ENCODE measurements at regions not wholly inside any gene's neighbourhood (a gene's known extent, or its start where the extent isn't known, plus 50 kb on each side); places are given as distances from the start of the nearest gene placed in this dataset.
"Not testable (repeated sequence)": the region's sequence is repeated elsewhere in the genome, so short reads cannot be mapped to it uniquely, and the experiment has no call there.

GRCh38 chr5:106691701-106692100, 979.0 kb downstream of the EFNA5 start:
- peak; percentile 5 for DNase-seq (ENCODE audit: low spot score)

- DNase-seq (ENCODE audit: low spot score): no peak
These were observed 980.2 kb downstream of the EFNA5 start for GRCh38 chr5:106690585-106690984.

GRCh38 chr5:106680330-106680729, 990.4 kb downstream of the EFNA5 start:
- DNase-seq (ENCODE audit: low spot score): no peak

DNA sequence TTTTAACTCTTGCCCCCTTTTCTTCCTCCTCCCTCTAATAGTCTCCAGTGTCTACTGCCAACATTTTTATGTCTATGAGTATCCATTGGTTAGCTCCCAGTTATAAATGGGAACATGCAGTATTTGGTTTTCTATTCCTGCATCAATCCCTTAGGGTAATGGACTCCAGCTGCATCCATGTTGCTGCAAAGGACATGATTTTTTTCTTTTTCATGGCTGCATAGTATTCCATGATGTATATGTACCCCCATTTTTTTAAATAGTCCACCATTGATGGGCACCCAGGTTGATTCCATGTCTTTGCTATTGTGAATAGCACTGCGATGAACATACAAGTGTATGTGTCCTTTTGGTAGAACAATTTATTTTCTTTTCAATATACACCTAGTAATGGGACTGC, 993.7 kb downstream of the EFNA5 start:
- DNase-seq (ENCODE audit: low spot score): no peak

- no peak for DNase-seq (ENCODE audit: low spot score)
These were observed 995.0 kb downstream of the EFNA5 start for GRCh38 chr5:106675687-106676086.

- DNase-seq (ENCODE audit: low spot score): no peak
These were observed 996.8 kb downstream of the EFNA5 start for GRCh38 chr5:106673941-106674340.

- DNase-seq (ENCODE audit: low spot score): no peak
These were observed 1008.9 kb downstream of the EFNA5 start for GRCh38 chr5:106661866-106662265.

DNA sequence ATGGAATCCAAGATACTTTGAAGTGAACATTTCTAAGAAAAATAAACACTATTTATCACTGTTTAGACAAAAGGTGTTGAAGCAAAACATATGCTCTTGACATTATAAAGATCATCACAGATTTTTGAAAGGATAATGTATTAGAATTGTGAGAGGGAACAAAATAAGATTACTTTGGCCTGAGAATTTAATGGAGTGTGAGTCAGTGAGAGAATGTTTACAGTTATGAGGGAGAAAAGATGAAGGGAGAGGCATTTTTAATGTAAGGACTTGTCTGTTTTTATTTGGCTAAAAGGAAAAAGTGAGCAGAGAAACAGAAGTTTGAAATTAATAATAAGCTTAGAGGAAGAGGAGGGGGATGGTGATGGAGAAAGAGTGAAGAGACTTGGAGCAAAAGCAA, 1010.1 kb downstream of the EFNA5 start:
- DNase-seq (ENCODE audit: low spot score): no peak

- DNase-seq (ENCODE audit: low spot score): no peak
These were observed 1012.6 kb downstream of the EFNA5 start for GRCh38 chr5:106658150-106658549.

GRCh38 chr5:106656821-106657220, 1013.9 kb downstream of the EFNA5 start:
- DNase-seq (ENCODE audit: low spot score): no peak

DNA sequence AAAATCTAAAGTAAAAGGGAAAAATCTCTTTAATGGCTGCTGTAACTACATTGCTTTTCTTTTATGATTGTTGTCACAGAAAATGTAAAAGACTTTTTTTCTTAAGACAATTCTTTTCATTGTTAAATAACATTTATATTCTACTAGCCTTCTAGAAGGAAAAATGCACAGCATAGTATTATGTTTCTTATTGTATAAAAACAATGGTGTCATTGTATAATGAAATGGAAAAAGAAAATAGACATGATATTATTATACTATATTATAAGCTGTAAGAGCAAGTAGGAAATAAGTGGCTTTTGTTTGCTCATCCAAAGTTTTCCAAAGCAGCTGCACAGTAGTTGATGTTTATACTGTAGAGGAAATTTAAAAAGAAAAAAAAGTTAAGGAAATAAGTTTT, 1021.7 kb downstream of the EFNA5 start:
- no peak for DNase-seq (ENCODE audit: low spot score)

DNA sequence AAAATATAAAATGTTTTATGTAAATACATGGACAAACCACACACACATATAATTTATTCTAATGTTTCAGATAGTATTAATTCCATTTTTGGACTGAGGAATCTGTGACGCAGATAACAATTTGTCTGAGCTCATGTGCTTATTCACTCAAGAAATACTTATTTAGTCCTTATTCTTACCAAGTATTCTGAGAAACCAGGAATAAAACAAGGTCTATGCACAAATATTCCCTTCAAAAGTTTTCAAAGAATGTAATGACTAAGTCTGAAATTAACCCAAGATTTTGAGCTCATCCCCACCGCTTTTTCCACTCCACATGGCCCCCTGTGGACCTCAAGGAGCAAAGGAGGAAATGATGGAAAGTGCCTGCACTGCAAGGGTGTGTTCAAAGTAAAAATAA, 1022.3 kb downstream of the EFNA5 start:
- DNase-seq (ENCODE audit: low spot score): no peak

DNA sequence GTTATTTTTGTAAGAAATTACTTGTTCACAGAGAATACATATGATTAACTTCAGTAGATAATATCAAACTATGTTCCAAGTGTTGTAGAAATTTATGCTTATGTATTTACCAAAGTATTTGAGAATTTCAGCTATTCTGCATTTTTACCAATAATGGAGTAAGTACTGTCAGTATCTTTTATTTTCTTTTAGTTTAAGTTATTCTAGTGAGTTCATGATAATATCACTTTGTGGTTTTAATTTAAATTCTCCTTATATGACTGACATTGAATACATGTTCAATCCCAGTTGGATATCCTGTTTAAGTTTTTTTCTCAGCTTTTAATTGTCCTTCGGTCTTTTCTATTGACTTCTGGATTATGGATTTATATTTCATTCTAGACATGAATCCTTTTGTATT, 1024.6 kb downstream of the EFNA5 start:
- no peak for DNase-seq (ENCODE audit: low spot score)

- no peak for DNase-seq (ENCODE audit: low spot score)
These were observed 1030.2 kb downstream of the EFNA5 start for GRCh38 chr5:106640511-106640910.

- no peak for DNase-seq (ENCODE audit: low spot score)
These were observed 1031.2 kb downstream of the EFNA5 start for GRCh38 chr5:106639488-106639887.

- no peak for DNase-seq (ENCODE audit: low spot score)
These were observed 1033.5 kb downstream of the EFNA5 start for GRCh38 chr5:106637275-106637674.

DNA sequence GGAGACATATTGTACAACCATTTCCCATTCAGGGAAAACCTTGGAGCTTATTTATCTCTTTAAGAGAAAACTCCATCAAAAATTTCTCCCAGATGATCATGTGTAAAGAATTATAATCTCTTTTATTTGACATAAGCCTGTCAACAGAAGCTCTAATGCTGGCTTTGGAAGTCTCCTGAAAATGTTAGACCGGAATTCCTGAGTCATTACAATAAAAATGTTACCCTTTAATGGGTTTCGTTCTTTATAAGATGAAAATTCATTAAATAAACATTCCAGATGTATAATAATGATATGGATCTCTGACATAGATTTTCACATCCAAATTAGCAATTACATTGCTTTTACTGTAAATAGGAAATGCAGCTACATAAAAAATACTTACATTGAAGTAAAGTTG, 1036.4 kb downstream of the EFNA5 start:
- no peak for DNase-seq (ENCODE audit: low spot score)

DNA sequence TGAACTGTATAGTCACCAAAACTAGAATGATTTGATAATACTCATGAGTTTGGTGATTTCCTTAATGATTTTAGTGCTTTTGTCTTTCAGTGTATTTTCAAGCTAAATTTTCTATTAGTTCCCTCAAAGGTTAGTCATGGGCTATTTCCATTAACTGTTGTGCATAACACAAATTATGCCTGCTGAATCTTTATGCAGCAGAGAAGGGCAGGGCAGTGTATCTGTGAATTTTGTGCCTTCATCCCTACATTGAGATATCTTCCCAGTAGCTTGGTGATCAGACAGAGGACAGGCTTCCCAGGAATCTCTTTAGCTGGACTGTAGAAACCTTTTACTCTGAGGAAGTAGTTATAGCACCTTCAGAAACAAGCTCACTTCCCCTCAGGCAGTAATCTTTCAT, 1036.9 kb downstream of the EFNA5 start:
- DNase-seq (ENCODE audit: low spot score): no peak

GRCh38 chr5:106628456-106628855, 1042.3 kb downstream of the EFNA5 start:
- not testable (repeated sequence) for DNase-seq (ENCODE audit: low spot score)

DNA sequence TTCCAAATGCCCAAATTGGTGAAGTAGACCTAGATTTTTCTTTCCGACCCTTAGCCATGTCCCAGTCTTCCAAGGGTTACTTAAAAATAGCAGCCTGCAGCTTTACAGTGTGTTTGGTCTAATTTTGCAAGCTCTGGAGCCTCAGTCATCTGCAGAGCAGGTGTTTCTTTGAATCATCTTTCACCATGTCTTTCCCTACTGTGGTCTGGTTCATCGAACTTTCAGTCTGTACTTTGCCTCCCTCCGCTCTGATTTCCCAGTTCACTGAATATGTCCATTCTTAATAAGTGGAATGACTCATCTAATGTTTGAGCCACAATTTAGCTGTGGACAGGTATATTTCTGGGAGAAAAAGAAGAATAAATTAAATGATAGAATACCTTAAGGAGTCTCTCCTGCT, 1060.7 kb downstream of the EFNA5 start:
- DNase-seq (ENCODE audit: low spot score): no peak

DNA sequence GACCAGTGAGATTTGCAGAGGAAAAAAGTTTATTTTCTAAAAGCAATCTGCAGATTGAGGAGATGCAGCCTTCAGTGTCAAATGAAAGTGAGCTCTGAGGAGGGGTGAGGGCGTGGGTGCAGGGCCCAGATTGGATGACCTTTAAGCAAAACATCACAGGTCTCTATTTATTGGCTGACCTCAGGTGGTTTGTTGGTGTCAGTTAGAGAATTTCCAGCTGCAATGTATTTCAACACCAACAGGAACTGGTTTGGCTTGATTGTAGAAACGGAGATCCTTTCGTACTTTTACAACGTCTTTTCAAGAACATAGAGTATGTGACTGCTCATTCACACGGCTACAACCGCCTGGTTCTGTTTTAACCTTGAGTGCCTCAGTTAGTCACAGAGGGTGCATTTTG, 1069.1 kb downstream of the EFNA5 start:
- DNase-seq (ENCODE audit: low spot score): no peak

DNA sequence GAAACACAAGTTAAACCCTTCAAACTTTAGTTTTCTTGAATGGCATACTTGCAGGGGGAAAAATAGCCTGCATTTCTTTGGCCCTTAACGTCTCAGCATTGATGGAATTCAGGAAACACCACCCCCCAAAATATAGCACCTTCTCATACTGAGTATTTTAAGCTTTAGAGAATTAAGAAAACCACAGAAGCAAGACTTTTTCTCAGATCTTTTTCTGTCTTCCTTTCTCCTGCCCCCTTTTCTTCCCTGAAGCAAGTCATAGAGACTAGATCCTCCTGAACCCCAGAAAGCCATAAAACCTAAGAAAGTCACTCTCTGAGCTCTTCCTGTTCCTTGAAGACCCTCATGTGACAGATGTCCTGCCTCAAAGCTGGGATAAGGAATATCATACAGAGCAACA, 1069.9 kb downstream of the EFNA5 start:
- no peak for DNase-seq (ENCODE audit: low spot score)

GRCh38 chr5:106595864-106596263, 1074.9 kb downstream of the EFNA5 start:
- no peak for DNase-seq (ENCODE audit: low spot score)

DNA sequence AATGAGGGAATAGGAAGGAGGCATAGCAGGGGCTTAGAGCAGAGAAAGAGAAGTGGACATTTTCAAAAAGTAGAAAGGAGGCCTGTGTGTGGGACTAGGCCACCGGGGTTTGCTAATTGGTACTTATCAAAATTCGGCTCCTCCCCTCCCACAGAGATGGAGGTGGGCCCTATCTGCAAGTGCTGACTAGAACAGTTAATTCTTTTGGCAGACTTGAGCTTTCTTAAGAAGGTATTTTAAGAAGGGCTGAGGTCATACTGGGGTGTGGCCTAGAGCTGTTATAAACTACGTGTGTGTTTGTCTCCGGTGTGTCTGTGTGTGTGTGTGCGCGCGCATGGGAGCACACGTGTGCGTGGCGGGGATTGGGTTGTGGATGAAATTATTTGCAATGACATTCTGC, 1086.5 kb downstream of the EFNA5 start:
- DNase-seq (ENCODE audit: low spot score): no peak

GRCh38 chr5:106578736-106579135, 1092.0 kb downstream of the EFNA5 start:
- DNase-seq (ENCODE audit: low spot score): no peak

All from kidney capillary endothelial cell (primary cell).